IMR-90 (cell line): ENCODE measurements at regions not wholly inside any gene's neighbourhood (a gene's known extent, or its start where the extent isn't known, plus 50 kb on each side); places are given as distances from the start of the nearest gene placed in this dataset.

Source experiments
- ATAC-seq: fragments of 200-7000 bp; cut with Tn5 transposase; 2 replicates; pipeline ENCODE4 v1.9.1; 2020; ENCODE audit warnings: low read depth, mild to moderate bottlenecking, moderate library complexity
- BruUV-seq: library from RNA; stranded (reverse); fragments of 400-500 nt; replicated peaks from 2 replicates; lab custom pipeline; 2021; lab: Mats Ljungman, UMichigan
- CTCF ChIA-PET: fragments of 300-600 bp; formaldehyde crosslinking; extraction: SDS; loops from one replicate; lab custom pipeline; 2021; ENCODE audit warnings: antibody characterized with exemption; lab: Yijun Ruan, JAX
- POLR2A ChIA-PET: fragments of 300-600 bp; sonication (Branson Sonifier 250); formaldehyde crosslinking; loops from one replicate; lab custom pipeline; 2022; ENCODE audit warnings: antibody characterized with exemption; ENCODE audit not compliant: unreplicated experiment; lab: Charles Lee
- DNase-seq: peaks from one replicate; pipeline ENCODE4 v3.0.0; 2013
- H2AFZ ChIP-seq: replicated peaks from 2 replicates; pipeline ENCODE3; 2013; ENCODE audit warnings: low read length, mild to moderate bottlenecking; ENCODE audit not compliant: poor library complexity
- H2AK5ac ChIP-seq: 2 replicates; pipeline ENCODE4 v1.6.1; 2013; ENCODE audit warnings: low read depth, low read length, inconsistent platforms
- H2AK9ac ChIP-seq: replicated peaks from 2 replicates; pipeline ENCODE3; 2013; ENCODE audit warnings: mild to moderate bottlenecking, low read depth, low read length, moderate library complexity; ENCODE audit not compliant: poor library complexity
- H2BK120ac ChIP-seq: 2 replicates; pipeline ENCODE4 v1.6.1; 2013; ENCODE audit warnings: low read depth, low read length, inconsistent platforms
- H2BK15ac ChIP-seq: 3 replicates; pipeline ENCODE4 v1.6.1; 2013; ENCODE audit warnings: low read depth, low read length, inconsistent platforms
- H2BK20ac ChIP-seq: 2 replicates; pipeline ENCODE4 v1.6.1; 2013; ENCODE audit warnings: low read depth, mild to moderate bottlenecking, inconsistent platforms, low read length, moderate library complexity
- H2BK5ac ChIP-seq: 2 replicates; pipeline ENCODE4 v1.6.1; 2013; ENCODE audit warnings: mild to moderate bottlenecking, low read depth, low read length, inconsistent platforms; ENCODE audit not compliant: poor library complexity, severe bottlenecking
- H3K14ac ChIP-seq: replicated peaks from 2 replicates; pipeline ENCODE4 v1.6.1; 2013; ENCODE audit warnings: low read depth, low read length, inconsistent platforms
- H3K18ac ChIP-seq: 2 replicates; pipeline ENCODE4 v1.6.1; 2013; ENCODE audit warnings: low read depth, low read length, control low read depth
- H3K23ac ChIP-seq: 2 replicates; pipeline ENCODE4 v1.6.1; 2013; ENCODE audit warnings: low read depth, low read length, inconsistent platforms
- H3K27ac ChIP-seq: 2 replicates; pipeline ENCODE4 v1.5.1; 2013; ENCODE audit warnings: mild to moderate bottlenecking, control low read depth, low read length; ENCODE audit not compliant: insufficient read depth
- H3K27me3 ChIP-seq: 2 replicates; pipeline ENCODE4 v1.6.1; 2013; ENCODE audit warnings: low read length; ENCODE audit not compliant: control insufficient read depth, insufficient read depth
- H3K36me3 ChIP-seq: 2 replicates; pipeline ENCODE4 v1.6.1; 2013; ENCODE audit warnings: low read length, mixed read lengths; ENCODE audit not compliant: control insufficient read depth, insufficient read depth
- H3K4ac ChIP-seq: 2 replicates; pipeline ENCODE4 v1.6.1; 2013; ENCODE audit warnings: low read depth, low read length, inconsistent platforms
- H3K4me1 ChIP-seq: 2 replicates; pipeline ENCODE4 v1.6.1; 2013; ENCODE audit warnings: low read length, mixed read lengths; ENCODE audit not compliant: control insufficient read depth, insufficient read depth
- H3K4me2 ChIP-seq: 2 replicates; pipeline ENCODE4 v1.6.1; 2013; ENCODE audit warnings: low read depth, mild to moderate bottlenecking, control low read depth, low read length, moderate library complexity
- H3K4me3 ChIP-seq: 2 replicates; pipeline ENCODE4 v1.5.1; 2013; ENCODE audit warnings: low read depth, mild to moderate bottlenecking, control low read depth, low read length, moderate library complexity; ENCODE audit not compliant: insufficient read depth
- H3K56ac ChIP-seq: 2 replicates; pipeline ENCODE4 v1.6.1; 2013; ENCODE audit warnings: low read length, inconsistent platforms; ENCODE audit not compliant: insufficient read depth; ENCODE audit errors: extremely low read depth
- H3K79me1 ChIP-seq, 2 experiments: 2 replicates each; pipeline ENCODE4 v1.6.1; 2013; ENCODE audit warnings: low read length in 2 of 2, inconsistent platforms in 1 of 2, low read depth in 1 of 2
- H3K9ac ChIP-seq: 2 replicates; pipeline ENCODE4 v1.6.1; 2013; ENCODE audit warnings: low read depth, low read length, control low read depth
- H3K9me1 ChIP-seq: 2 replicates; pipeline ENCODE4 v1.6.1; 2013; ENCODE audit warnings: low read length, inconsistent platforms; ENCODE audit not compliant: insufficient read depth
- H3K9me3 ChIP-seq: 2 replicates; pipeline ENCODE4 v1.6.1; 2013; ENCODE audit warnings: low read length; ENCODE audit not compliant: control insufficient read depth, insufficient read depth
- H4K20me1 ChIP-seq: 2 replicates; pipeline ENCODE4 v1.6.1; 2013; ENCODE audit warnings: low read length, inconsistent platforms; ENCODE audit not compliant: insufficient read depth
- H4K5ac ChIP-seq: 2 replicates; pipeline ENCODE4 v1.6.1; 2013; ENCODE audit warnings: mild to moderate bottlenecking, low read depth, low read length, control low read depth
- H4K8ac ChIP-seq, 2 experiments: 2 replicates each; pipeline ENCODE4 v1.6.1; 2013; ENCODE audit warnings: low read depth in 2 of 2, low read length in 2 of 2, control low read depth in 1 of 2, inconsistent platforms in 1 of 2
- H4K91ac ChIP-seq: 2 replicates; pipeline ENCODE4 v1.6.1; 2013; ENCODE audit warnings: low read depth, low read length, inconsistent platforms; ENCODE audit not compliant: insufficient read depth
- CEBPB ChIP-seq: IDR thresholded peaks from 2 replicates; pipeline ENCODE4 v1.6.1; 2012; ENCODE audit warnings: low read depth, low read length, improper control_type of control experiment
- CHD1 ChIP-seq: IDR thresholded peaks from 2 replicates; pipeline ENCODE4 v1.6.1; 2012; ENCODE audit warnings: low read depth, low read length, improper control_type of control experiment
- MXI1 ChIP-seq: IDR thresholded peaks from 2 replicates; pipeline ENCODE4 v1.6.1; 2012; ENCODE audit warnings: low read depth, mild to moderate bottlenecking, low read length, moderate library complexity, borderline replicate concordance
- RCOR1 ChIP-seq: IDR thresholded peaks from 2 replicates; pipeline ENCODE4 v1.6.1; 2012; ENCODE audit warnings: mild to moderate bottlenecking, low read length, improper control_type of control experiment; ENCODE audit not compliant: insufficient replicate concordance
- RFX5 ChIP-seq: IDR thresholded peaks from 2 replicates; pipeline ENCODE4 v1.8.0; 2012; ENCODE audit warnings: low read depth, mild to moderate bottlenecking, low read length, moderate library complexity
- WGBS, 2 experiments: methylation state at CpG; one replicate each; pipeline versions ENCODE4 v1.1.5 to v1.1.7; 2013; ENCODE audit warnings: missing lambda C conversion rate in 2 of 2; ENCODE audit not compliant: insufficient read length in 1 of 2; ENCODE audit errors: extremely low coverage in 2 of 2; 5-methylcytosine and 5-hydroxymethylcytosine counted together
- dilution Hi-C: fragments of 300-500 bp; cut with HindIII; formaldehyde crosslinking; loops from one replicate; pipeline ENCODE4 v1.14.3; 2018; ENCODE audit warnings: low sequenced_read_pairs; ENCODE audit not compliant: unreplicated experiment
- in situ Hi-C: fragments of 300-500 bp; cut with MboI; formaldehyde crosslinking; loops from 3 replicates; pipeline ENCODE4 v1.14.3; 2019; ENCODE audit warnings: low sequenced_read_pairs, inconsistent platforms, mixed read lengths
- intact Hi-C: fragments of 100-400 bp; cut with micrococcal nuclease; formaldehyde crosslinking; loops from 2 replicates; pipeline ENCODE4 v1.10.0; 2022
- TF ChIP-seq, protein P1 (sequence below): fragments of 150-350 bp; IDR thresholded peaks from 2 replicates; pipeline ENCODE4 v1.6.1; 2016; ENCODE audit warnings: low read depth, mild to moderate bottlenecking, low read length, moderate library complexity, borderline replicate concordance

GRCh38 chr11:40061221-40061620 lies 1398.2 kb downstream of the LRRC4C start:
- dilution Hi-C loops (no loop called here), intact Hi-C loops (no loop called here), in situ Hi-C loops (no loop called here)
- Histone ChIP-seq H3K79me1 (no peaks in the 10 kb centered on the region), H2BK5ac (no peak overlapping the region), H3K9me3 (peaks cover 1% of the 10 kb centered on the region; the same call in 1 of the 2 replicates), H3K14ac (no peak overlapping the region), H2BK20ac (no peak overlapping the region), H4K5ac (no peak overlapping the region), H2AK5ac (no peak overlapping the region), H3K36me3 (no peaks in the 10 kb centered on the region), H2AK9ac (no peak overlapping the region), H4K20me1 (no peaks in the 10 kb centered on the region), H2BK15ac (no peak overlapping the region), H4K8ac (no peak overlapping the region), H3K9ac (no peak overlapping the region), H3K4me3 (no peak overlapping the region), H3K56ac (no peak overlapping the region), H3K18ac (no peak overlapping the region), H2BK120ac (no peak overlapping the region), H3K27me3 (no peaks in the 10 kb centered on the region), H3K9me1 (no peaks in the 10 kb centered on the region), H2AFZ (no peak overlapping the region), H4K91ac (no peak overlapping the region), H3K4ac (no peak overlapping the region), H3K23ac (no peak overlapping the region), H3K27ac (no peak overlapping the region), H3K4me1 (no peaks in the 10 kb centered on the region), H3K4me2 (no peak overlapping the region)
- DNase-seq (no peak), ATAC-seq (no peak)
- TF ChIP-seq CEBPB (no peak), RFX5 (no peak), MXI1 (no peak), CHD1 (no peak), RCOR1 (no peak)
- TF ChIP-seq, protein P1, sequence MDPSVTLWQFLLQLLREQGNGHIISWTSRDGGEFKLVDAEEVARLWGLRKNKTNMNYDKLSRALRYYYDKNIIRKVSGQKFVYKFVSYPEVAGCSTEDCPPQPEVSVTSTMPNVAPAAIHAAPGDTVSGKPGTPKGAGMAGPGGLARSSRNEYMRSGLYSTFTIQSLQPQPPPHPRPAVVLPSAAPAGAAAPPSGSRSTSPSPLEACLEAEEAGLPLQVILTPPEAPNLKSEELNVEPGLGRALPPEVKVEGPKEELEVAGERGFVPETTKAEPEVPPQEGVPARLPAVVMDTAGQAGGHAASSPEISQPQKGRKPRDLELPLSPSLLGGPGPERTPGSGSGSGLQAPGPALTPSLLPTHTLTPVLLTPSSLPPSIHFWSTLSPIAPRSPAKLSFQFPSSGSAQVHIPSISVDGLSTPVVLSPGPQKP: no peak
- ChIA-PET POLR2A (no interaction called here), CTCF (no interaction called here)
- WGBS, 2 experiments: 38% methylated on average over 1 of the region's 3 CpGs; no CpG with 5 or more reads in 1 of the 2 experiments
- no TSS peak for BruUV-seq
